Iris pigment epithelial cell (primary cell): ENCODE measurements at regions not wholly inside any gene's neighbourhood (a gene's known extent, or its start where the extent isn't known, plus 50 kb on each side); places are given as distances from the start of the nearest gene placed in this dataset.
"Not testable (repeated sequence)": the region's sequence is repeated elsewhere in the genome, so short reads cannot be mapped to it uniquely, and the experiment has no call there.

Experiments
- DNase-seq: peaks from one replicate; pipeline ENCODE4 v3.0.0-alpha.2; 2011; ENCODE audit warnings: low read depth

DNA sequence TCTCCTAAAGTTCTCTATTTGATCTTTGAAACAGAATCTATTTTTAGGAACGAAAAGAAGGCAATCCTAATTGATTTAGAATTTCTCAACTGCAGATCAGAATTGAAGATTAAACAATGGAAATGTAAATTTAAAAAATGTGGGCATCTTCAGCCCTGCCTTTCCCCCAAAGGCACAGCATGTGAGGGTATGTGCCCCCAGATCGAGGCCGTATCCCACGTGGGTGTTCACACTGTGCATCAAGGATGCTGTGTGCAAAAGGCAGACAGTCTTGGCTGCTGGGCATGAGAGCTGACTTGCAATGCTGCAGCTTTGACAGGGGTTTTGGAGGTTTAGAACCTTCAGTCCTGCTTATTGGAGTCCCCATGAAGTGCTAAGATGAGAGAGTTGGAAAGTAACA is 346.3 kb downstream of the VRK1 start:
- no peak for DNase-seq

DNA sequence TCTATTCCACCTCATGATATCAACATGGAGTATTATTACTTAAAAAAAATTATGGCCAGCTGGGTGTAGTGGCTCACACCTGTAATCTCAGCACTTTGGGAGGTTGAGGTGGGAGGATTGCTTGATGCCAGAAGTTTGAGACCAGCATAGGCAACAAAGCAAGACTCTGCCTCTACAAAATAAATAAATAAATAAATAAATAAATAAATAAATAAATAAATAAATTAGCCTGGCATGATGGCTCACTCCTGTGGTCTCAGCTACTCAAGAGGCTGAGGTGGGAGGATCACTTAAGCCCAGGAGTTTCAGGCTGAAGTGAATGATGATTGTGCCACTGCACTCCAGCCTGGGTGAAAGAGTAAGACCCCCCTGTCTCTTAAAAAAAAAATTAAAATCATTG is 350.8 kb downstream of the VRK1 start:
- not testable (repeated sequence) for DNase-seq

DNA sequence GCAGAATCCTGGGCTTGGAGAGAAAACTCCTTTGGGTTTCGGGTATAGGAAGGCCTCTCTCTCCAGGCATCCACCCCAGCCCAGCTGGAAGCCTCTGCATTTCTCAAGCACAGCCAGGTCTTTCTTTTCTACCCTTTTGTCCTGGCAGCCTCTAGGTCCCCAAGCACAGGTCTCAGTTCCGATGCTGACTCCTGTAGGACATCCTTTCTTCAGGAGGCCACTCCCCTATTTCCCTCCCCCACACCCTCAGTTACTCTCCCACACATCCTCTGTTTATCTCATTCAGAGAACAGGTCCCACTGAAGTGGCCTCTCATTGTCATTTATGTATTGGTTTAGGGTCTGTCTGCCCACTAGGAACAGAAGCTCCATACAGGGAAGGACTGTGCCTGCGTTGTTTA is 352.6 kb downstream of the VRK1 start:
- DNase-seq, result no peak

GRCh38 chr14:97153527-97153926 is 356.3 kb downstream of the VRK1 start:
- DNase-seq, result no peak

GRCh38 chr14:97155320-97155719 is 358.1 kb downstream of the VRK1 start:
- DNase-seq, result no peak

- no peak for DNase-seq
These were observed 358.6 kb downstream of the VRK1 start for GRCh38 chr14:97155814-97156213.

- DNase-seq, result no peak
These were observed 359.5 kb downstream of the VRK1 start for GRCh38 chr14:97156705-97157104.

GRCh38 chr14:97158102-97158501 is 360.9 kb downstream of the VRK1 start:
- no peak for DNase-seq

GRCh38 chr14:97159124-97159523 is 361.9 kb downstream of the VRK1 start:
- no peak for DNase-seq

DNA sequence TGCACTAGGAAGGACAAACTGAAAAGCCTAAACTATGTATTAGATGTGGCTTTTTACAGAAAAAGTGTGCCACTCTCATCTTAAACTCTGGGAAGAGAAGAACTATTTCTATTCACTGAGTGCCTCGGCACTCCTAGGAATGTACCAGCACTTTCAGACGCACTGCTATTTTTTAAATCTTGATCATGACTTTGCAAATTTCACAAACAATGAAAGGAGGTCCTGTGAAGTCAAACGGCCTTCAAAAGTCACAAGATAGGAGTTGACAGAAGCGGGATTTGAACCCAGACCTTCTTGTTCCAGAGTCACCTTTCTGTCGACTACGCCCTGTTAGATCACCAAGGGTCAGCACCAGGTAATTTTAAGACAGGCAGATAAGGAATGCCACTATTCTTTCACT is 365.4 kb downstream of the VRK1 start:
- no peak for DNase-seq

DNA sequence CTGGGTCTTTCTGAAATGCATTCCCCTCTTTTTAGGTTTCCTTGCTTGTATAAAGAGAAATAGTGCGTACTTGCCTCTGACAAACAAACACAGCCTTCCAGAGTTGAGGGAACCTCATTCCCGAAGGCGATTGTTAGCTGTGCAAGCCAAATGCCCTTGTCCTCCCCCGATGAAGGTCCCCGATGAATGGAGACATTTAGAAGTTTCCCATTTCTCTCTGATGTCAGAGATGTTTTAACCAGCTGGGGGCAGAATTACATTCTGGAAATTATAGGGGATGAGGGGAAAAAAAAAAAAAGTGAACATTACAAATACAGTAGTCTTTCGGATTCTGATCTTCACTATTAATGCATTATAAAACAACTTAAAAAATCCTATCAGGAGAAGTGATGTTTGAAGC is 366.8 kb downstream of the VRK1 start:
- no peak for DNase-seq

GRCh38 chr14:97166497-97166896 is 369.3 kb downstream of the VRK1 start:
- DNase-seq, result no peak

DNA sequence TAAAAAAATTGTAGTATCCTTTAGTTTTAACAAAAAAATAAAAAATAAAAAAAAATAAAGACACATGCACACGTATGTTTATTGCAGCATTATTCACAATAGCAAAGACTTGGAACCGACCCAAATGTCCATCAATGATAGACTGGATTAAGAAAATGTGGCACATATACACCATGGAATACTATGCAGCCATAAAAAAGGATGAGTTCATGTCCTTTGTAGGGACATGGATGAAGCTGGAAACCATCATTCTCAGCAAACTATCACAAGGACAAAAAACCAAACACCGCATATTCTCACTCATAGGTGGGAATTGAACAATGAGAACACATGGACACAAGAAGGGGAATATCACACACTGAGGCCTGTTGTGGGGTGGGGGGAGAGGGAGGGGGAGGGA is 370.4 kb downstream of the VRK1 start:
- DNase-seq, result not testable (repeated sequence)

DNA sequence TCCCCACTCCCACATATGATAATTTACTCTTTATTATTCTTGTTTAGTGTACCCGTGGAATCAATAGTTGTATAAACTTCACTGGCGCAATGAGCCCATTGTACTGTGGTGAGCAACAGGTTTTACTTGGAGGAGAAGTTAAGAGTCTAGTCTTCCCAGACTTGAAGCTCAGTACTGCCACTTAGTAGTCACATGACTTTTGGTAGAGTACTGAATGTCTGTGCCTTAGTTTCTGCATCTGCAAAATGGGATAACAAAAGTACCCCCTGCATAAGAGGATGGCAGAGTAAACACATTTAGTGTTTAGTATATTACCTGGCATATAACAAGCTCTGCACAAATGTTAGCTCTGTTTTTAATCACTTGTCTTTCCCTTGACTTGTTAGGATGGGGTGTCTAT is 375.5 kb downstream of the VRK1 start:
- no peak for DNase-seq

DNA sequence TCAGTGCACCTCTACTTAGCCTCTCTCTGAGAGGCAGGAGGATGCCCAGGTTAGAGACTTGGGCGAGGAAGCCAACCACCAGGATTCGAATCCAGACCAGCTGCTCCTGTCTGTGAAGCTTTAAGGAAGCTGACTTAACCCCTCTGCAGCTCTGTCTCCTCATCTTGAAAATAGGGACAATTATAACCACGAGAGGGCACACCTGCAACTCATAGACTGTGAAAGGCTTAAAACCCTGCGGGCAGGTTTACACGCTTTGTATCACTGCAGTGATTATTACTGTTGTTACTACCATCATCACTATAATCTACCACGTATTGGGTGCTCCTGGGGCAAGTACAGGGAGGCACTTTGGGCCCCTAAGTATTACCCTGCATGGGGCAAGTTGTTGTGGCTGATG is 379.8 kb downstream of the VRK1 start:
- DNase-seq, result no peak

DNA sequence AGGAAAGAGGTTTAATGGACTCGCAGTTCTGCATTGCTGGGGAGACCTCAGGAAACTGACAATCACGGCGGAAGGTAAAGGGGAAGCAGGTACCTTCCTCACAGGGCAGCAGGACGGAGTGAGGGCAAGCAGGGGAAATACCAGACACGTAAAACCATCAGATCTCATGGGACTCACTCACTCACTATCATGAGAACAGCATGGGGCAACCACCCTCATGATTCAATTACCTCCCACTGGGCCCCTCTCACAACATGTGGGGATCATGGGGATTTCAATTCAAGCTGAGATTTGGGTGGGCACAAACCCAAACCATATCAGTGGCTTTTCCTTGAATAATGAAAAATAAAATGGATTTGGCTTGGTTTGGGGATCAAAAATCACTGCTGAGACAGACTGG is 380.5 kb downstream of the VRK1 start:
- DNase-seq, result no peak

- DNase-seq, result no peak
These were observed 381.6 kb downstream of the VRK1 start for GRCh38 chr14:97178781-97179180.

DNA sequence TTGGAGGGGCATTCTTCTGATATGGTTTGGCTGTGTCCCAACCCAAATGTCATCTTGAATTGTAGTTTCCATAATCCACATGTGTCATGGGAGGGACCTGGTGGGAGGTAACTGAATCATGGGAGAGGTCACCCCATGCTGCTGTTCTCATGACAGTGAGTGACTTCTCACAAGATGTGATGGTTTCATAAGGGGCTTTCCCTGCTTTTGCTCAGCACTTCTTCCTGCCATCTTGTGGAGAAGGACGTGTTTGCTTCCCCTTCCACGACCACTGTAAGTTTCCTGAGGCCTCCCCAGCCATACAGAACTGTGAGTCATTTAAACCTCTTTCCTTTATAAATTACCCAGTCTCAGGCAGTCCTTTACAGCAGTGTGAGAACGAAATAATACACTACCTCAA is 382.4 kb downstream of the VRK1 start:
- no peak for DNase-seq

GRCh38 chr14:97180304-97181200 is 383.4 kb downstream of the VRK1 start:
- peak; percentile 3 for DNase-seq

- no peak for DNase-seq
These were observed 388.0 kb downstream of the VRK1 start for GRCh38 chr14:97185186-97185585.

DNA sequence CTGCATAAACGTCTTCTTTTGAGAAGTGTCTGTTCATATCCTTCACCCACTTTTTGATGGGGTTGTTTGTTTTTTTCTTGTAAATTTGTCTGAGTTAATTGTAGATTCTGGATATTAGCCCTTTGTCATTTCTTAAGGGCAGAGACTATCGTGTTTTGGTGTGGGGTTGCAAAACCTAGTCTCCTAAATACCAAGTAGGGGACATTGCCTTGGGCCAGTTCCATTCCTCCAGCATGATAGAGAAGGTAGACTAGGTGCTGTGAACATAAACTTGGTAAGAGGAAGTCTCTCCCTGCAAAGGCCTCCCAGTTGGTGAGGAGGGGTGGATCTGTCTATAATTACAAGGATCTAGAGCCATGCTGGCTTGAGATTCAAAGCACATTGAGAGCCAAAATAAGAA is 390.7 kb downstream of the VRK1 start:
- DNase-seq, result no peak

DNA sequence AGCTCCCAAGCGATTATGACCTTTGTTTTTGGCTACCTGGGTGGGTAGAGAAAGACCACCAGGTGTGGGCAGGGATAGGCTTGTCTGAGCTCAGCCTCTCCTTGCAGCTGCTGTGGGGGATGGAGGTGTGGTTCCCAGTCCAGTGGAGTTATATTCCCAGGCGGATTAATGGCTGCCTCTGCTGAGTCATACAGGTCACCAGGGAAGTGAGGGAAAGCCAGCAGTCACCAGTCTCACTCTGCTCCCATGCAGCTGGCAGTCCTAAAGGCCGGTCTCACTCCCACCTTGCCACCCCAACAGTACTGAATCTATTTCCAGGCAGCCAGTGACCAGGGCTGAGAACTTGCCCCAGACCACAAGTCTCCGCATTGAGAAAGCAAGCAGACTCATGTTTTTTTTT is 399.2 kb downstream of the VRK1 start:
- no peak for DNase-seq

DNA sequence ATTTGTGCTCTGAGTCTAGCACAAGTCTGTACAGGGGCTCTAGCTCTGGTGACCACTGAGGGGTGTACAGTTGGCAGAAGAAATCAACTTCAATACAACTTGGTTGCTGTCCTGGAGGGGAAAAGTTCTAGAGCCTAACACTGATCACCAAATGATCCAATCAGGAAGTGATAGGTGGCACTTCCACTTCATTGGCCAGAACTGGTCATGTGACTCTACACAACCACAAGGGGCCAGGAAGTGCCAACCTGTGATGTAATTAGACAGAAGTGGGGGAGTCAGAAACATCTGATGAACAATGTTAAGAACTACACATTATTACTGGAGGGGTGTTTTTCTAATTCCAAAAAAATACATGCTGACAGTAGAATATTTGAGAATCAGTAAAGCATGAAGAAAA is 401.6 kb downstream of the VRK1 start:
- DNase-seq, result no peak

DNA sequence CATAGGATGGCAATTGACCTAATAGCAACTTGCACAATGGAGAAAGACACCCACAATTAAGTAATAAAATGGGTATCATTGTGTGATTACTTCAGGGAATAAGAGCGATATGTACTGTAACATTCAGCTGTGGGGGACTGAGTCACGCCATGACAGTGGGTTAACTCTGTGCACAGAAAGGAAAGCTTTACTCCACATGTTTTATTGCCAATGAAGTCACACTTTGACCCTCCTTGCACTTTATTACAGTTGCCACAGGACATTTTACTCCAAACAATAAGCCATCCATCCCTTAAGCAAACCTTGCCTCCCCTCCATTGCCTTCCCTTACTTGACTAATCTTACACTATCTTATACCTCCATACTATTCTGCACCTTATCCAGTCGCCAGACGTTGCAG is 403.1 kb downstream of the VRK1 start:
- DNase-seq, result no peak
